ENCODE measurements at regions not wholly inside any gene's neighbourhood (a gene's known extent, or its start where the extent isn't known, plus 50 kb on each side); places are given as distances from the start of the nearest gene placed in this dataset.

- dilution Hi-C loops (cut with MboI; ENCODE audit: extremely low pct_ligation_motif_present, low sequenced_read_pairs), result no loop called here
- Histone ChIP-seq H4K20me1 (ENCODE audit: control insufficient read depth, extremely low read depth, insufficient read depth, low read length) (no peaks in the 10 kb centered on the region), H3K4me3 (ENCODE audit: control insufficient read depth in 2 of 3, extremely low read depth in 1 of 3, insufficient read depth in 2 of 3, low read depth in 1 of 3, low read length in 3 of 3) (no peak overlapping the region), H3K4me2 (ENCODE audit: control insufficient read depth, extremely low read depth, insufficient read depth, low read depth, low read length) (no peak overlapping the region), H3K9me3 (ENCODE audit: control insufficient read depth, low read depth, low read length) (no peaks in the 10 kb centered on the region), H3K4me1 (ENCODE audit: control insufficient read depth, extremely low read depth, insufficient read depth, low read length) (no peaks in the 10 kb centered on the region), H3K36me3 (ENCODE audit: control insufficient read depth in 2 of 2, extremely low read depth in 1 of 2, insufficient read depth in 2 of 2, low read length in 2 of 2) (no peaks in the 10 kb centered on the region), H3K27ac (ENCODE audit: control insufficient read depth, insufficient read depth, low read length) (no peak overlapping the region), H2AFZ (ENCODE audit: control insufficient read depth, low read length) (no peak overlapping the region), H3K9ac (ENCODE audit: control insufficient read depth, extremely low read depth, insufficient read depth, low read length) (no peak overlapping the region), H3K79me2 (ENCODE audit: control insufficient read depth, insufficient read depth, low read length) (no peaks in the 10 kb centered on the region), H3K27me3 (ENCODE audit: control insufficient read depth, extremely low read depth, insufficient read depth, low read length) (no peaks in the 10 kb centered on the region), H3K9me1 (ENCODE audit: control insufficient read depth, extremely low read depth, insufficient read depth, low read length) (no peaks in the 10 kb centered on the region)
- TF ChIP-seq EZH2 (IDR thresholded peaks at IDR 0.05; ENCODE audit: low read length), result no peak
- TF ChIP-seq CTCF (optimal IDR thresholded peaks at IDR 0.05 in 1 of 3, IDR thresholded peaks at IDR 0.05 in 1 of 3, conservative IDR thresholded peaks at IDR 0.05 in 1 of 3; ENCODE audit: extremely low read depth in 1 of 3, insufficient read depth in 2 of 3, low read length in 3 of 3), result no peak
- DNase-seq (ENCODE audit: low read depth, low spot score), result no peak
- FAIRE-seq, result no peak
Measured at GRCh38 chrX:4484266-4484665, 770.8 kb upstream of the PRKX start.

- Histone ChIP-seq H3K4me2 (ENCODE audit: control insufficient read depth, extremely low read depth, insufficient read depth, low read depth, low read length) (no peak overlapping the region), H3K9me1 (ENCODE audit: control insufficient read depth, extremely low read depth, insufficient read depth, low read length) (no peaks in the 10 kb centered on the region), H3K9ac (ENCODE audit: control insufficient read depth, extremely low read depth, insufficient read depth, low read length) (no peak overlapping the region), H3K9me3 (ENCODE audit: control insufficient read depth, low read depth, low read length) (peaks cover 2% of the 10 kb centered on the region), H3K36me3 (ENCODE audit: control insufficient read depth in 2 of 2, extremely low read depth in 1 of 2, insufficient read depth in 2 of 2, low read length in 2 of 2) (no peaks in the 10 kb centered on the region), H4K20me1 (ENCODE audit: control insufficient read depth, extremely low read depth, insufficient read depth, low read length) (no peaks in the 10 kb centered on the region), H3K4me3 (ENCODE audit: control insufficient read depth in 2 of 3, extremely low read depth in 1 of 3, insufficient read depth in 2 of 3, low read depth in 1 of 3, low read length in 3 of 3) (no peak overlapping the region), H3K79me2 (ENCODE audit: control insufficient read depth, insufficient read depth, low read length) (no peaks in the 10 kb centered on the region), H3K4me1 (ENCODE audit: control insufficient read depth, extremely low read depth, insufficient read depth, low read length) (no peaks in the 10 kb centered on the region), H3K27ac (ENCODE audit: control insufficient read depth, insufficient read depth, low read length) (no peak overlapping the region), H3K27me3 (ENCODE audit: control insufficient read depth, extremely low read depth, insufficient read depth, low read length) (no peaks in the 10 kb centered on the region), H2AFZ (ENCODE audit: control insufficient read depth, low read length) (no peak overlapping the region)
- no peak for DNase-seq (ENCODE audit: low read depth, low spot score)
- FAIRE-seq, result no peak
- TF ChIP-seq EZH2 (IDR thresholded peaks at IDR 0.05; ENCODE audit: low read length) (no peak), CTCF (optimal IDR thresholded peaks at IDR 0.05 in 1 of 3, IDR thresholded peaks at IDR 0.05 in 1 of 3, conservative IDR thresholded peaks at IDR 0.05 in 1 of 3; ENCODE audit: extremely low read depth in 1 of 3, insufficient read depth in 2 of 3, low read length in 3 of 3) (no peak)
- dilution Hi-C loops (cut with MboI; ENCODE audit: extremely low pct_ligation_motif_present, low sequenced_read_pairs), result no loop called here
Measured at GRCh38 chrX:4451591-4451990, 738.1 kb upstream of the PRKX start.
